Neural cell (in vitro differentiated cells): ENCODE measurements at regions not wholly inside any gene's neighbourhood (a gene's known extent, or its start where the extent isn't known, plus 50 kb on each side); places are given as distances from the start of the nearest gene placed in this dataset.

Source experiments
- H2AFZ ChIP-seq: fragments of 200-600, 300-800 bp; sonication (generic), shearing (Covaris generic); 2 replicates; pipeline ENCODE4 v1.6.0; 2014; ENCODE audit warnings: low read depth, mild to moderate bottlenecking, antibody characterized with exemption, low read length, moderate library complexity
- H3F3A ChIP-seq: fragments of 200-600 bp; shearing (Covaris generic); 2 replicates; pipeline ENCODE4 v1.6.1; 2016; ENCODE audit warnings: mild to moderate bottlenecking, moderate library complexity, mixed read lengths, antibody characterized with exemption, low read length; ENCODE audit not compliant: insufficient read depth, poor library complexity, severe bottlenecking
- H3K27ac ChIP-seq: fragments of 200-600, 300-800 bp; sonication (generic), shearing (Covaris generic); 2 replicates; pipeline ENCODE4 v1.5.1; 2014; ENCODE audit warnings: mild to moderate bottlenecking, low read length, moderate library complexity
- H3K27me3 ChIP-seq: fragments of 300-800, 200-600 bp; sonication (generic), shearing (Covaris generic); 2 replicates; pipeline ENCODE4 v1.6.0; 2014; ENCODE audit warnings: mild to moderate bottlenecking, low read depth, low read length, moderate library complexity; ENCODE audit not compliant: insufficient read depth
- H3K36me3 ChIP-seq: fragments of 300-800, 200-600 bp; sonication (generic), shearing (Covaris generic); 2 replicates; pipeline ENCODE4 v1.5.1; 2014; ENCODE audit warnings: mild to moderate bottlenecking, antibody characterized with exemption, low read length, moderate library complexity; ENCODE audit not compliant: insufficient read depth
- H3K4me2 ChIP-seq: fragments of 300-800, 200-600 bp; sonication (generic), shearing (Covaris generic); 2 replicates; pipeline ENCODE4 v1.6.0; 2014; ENCODE audit warnings: mild to moderate bottlenecking, low read length
- H3K4me3 ChIP-seq: fragments of 300-800, 200-600 bp; sonication (generic), shearing (Covaris generic); 2 replicates; pipeline ENCODE4 v1.5.1; 2014; ENCODE audit warnings: mild to moderate bottlenecking, low read length, moderate library complexity
- H3K79me2 ChIP-seq: fragments of 200-600 bp; shearing (Covaris generic); replicated peaks from 2 replicates; pipeline ENCODE4 v1.6.0; 2014; ENCODE audit warnings: mild to moderate bottlenecking, low read length, moderate library complexity; ENCODE audit not compliant: insufficient read depth
- H3K9ac ChIP-seq: fragments of 300-800, 200-600 bp; sonication (generic), shearing (Covaris generic); 2 replicates; pipeline ENCODE4 v1.6.1; 2016; ENCODE audit warnings: mild to moderate bottlenecking, low read length, mixed read lengths
- H3K9me2 ChIP-seq: fragments of 200-600 bp; shearing (Covaris generic); 2 replicates; pipeline ENCODE4 v1.6.1; 2016; ENCODE audit warnings: mild to moderate bottlenecking, low read length, mixed read lengths; ENCODE audit not compliant: insufficient read depth
- H3K9me3 ChIP-seq: fragments of 200-600, 300-800 bp; sonication (generic), shearing (Covaris generic); 2 replicates; pipeline ENCODE4 v1.6.1; 2016; ENCODE audit warnings: mild to moderate bottlenecking, mixed run types, low read length, moderate library complexity, mixed read lengths
- H4K20me1 ChIP-seq: fragments of 200-600 bp; shearing (Covaris generic); 2 replicates; pipeline ENCODE4 v1.6.1; 2016; ENCODE audit warnings: mild to moderate bottlenecking, mixed run types; ENCODE audit not compliant: insufficient read depth
- CTCF ChIP-seq: fragments of 450-650 bp; IDR thresholded peaks from 2 replicates; pipeline ENCODE4 v1.5.1; 2014; ENCODE audit warnings: antibody characterized with exemption, mild to moderate bottlenecking, moderate library complexity; ENCODE audit not compliant: poor library complexity, severe bottlenecking
- EP300 ChIP-seq: fragments of 450-650 bp; conservative IDR thresholded peaks from 2 replicates; pipeline ENCODE4 v1.6.1; 2014; ENCODE audit warnings: antibody characterized with exemption, mild to moderate bottlenecking, moderate library complexity; ENCODE audit not compliant: poor library complexity, severe bottlenecking
- EZH2 ChIP-seq: fragments of 200-600, 300-800 bp; shearing (Covaris generic), sonication (generic); IDR thresholded peaks from 2 replicates; pipeline ENCODE4 v1.6.1; 2014; ENCODE audit warnings: antibody characterized with exemption, low read length, borderline replicate concordance, mild to moderate bottlenecking; ENCODE audit not compliant: insufficient read depth, poor library complexity, severe bottlenecking
- MXI1 ChIP-seq: fragments of 450-650 bp; conservative IDR thresholded peaks from 2 replicates; pipeline ENCODE4 v1.6.1; 2014; ENCODE audit warnings: antibody characterized with exemption, mild to moderate bottlenecking; ENCODE audit not compliant: poor library complexity, severe bottlenecking
- POLR2AphosphoS5 ChIP-seq: IDR thresholded peaks from 2 replicates; pipeline ENCODE4 v1.6.1; 2012
- RAD21 ChIP-seq: fragments of 450-650 bp; conservative IDR thresholded peaks from 2 replicates; pipeline ENCODE4 v1.6.1; 2014; ENCODE audit warnings: antibody characterized with exemption, mild to moderate bottlenecking, moderate library complexity
- REST ChIP-seq: IDR thresholded peaks from 2 replicates; pipeline ENCODE4 v1.6.1; 2012; ENCODE audit warnings: borderline replicate concordance
- SMC3 ChIP-seq: fragments of 450-650 bp; conservative IDR thresholded peaks from 2 replicates; pipeline ENCODE4 v1.6.1; 2014; ENCODE audit warnings: antibody characterized with exemption, mild to moderate bottlenecking, moderate library complexity; ENCODE audit not compliant: poor library complexity
- TAF1 ChIP-seq: IDR thresholded peaks from 2 replicates; pipeline ENCODE4 v1.6.1; 2012; ENCODE audit warnings: low read depth

- Histone ChIP-seq H3K27ac (no peak overlapping the region), H3F3A (no peaks in the 10 kb centered on the region), H2AFZ (no peak overlapping the region), H3K27me3 (no peaks in the 10 kb centered on the region), H3K36me3 (no peaks in the 10 kb centered on the region), H3K79me2 (no peaks in the 10 kb centered on the region), H3K4me2 (no peak overlapping the region), H3K9me3 (no peaks in the 10 kb centered on the region), H3K9ac (no peak overlapping the region), H3K4me3 (no peak overlapping the region), H4K20me1 (no peaks in the 10 kb centered on the region), H3K9me2 (no peaks in the 10 kb centered on the region)
- no peak for TF ChIP-seq RAD21
These were observed 200.9 kb downstream of the FOXD2 start for GRCh38 chr1:47638713-47639112.

GRCh38 chr1:47643306-47644211, 205.7 kb downstream of the FOXD2 start:
- no peaks in the 10 kb centered on the region for H3K9me3 ChIP-seq
- TF ChIP-seq TAF1 = no peak
- TF ChIP-seq EP300 = no peak
- TF ChIP-seq MXI1 = no peak
- no peak for TF ChIP-seq CTCF
- no peak for TF ChIP-seq SMC3
- TF ChIP-seq POLR2AphosphoS5 = no peak
- no peak for TF ChIP-seq EZH2
- no peak for TF ChIP-seq REST
- TF ChIP-seq RAD21 = no peak
- H3K9ac ChIP-seq = no peak overlapping the region
- no peak overlapping the region for H3K4me2 ChIP-seq
- H2AFZ ChIP-seq = no peak overlapping the region
- H3F3A ChIP-seq = no peaks in the 10 kb centered on the region
- no peak overlapping the region for H3K4me3 ChIP-seq
- no peaks in the 10 kb centered on the region for H3K79me2 ChIP-seq
- no peaks in the 10 kb centered on the region for H3K9me2 ChIP-seq
- H3K36me3 ChIP-seq = no peaks in the 10 kb centered on the region
- no peaks in the 10 kb centered on the region for H4K20me1 ChIP-seq
- H3K27ac ChIP-seq = no peak overlapping the region
- H3K27me3 ChIP-seq = no peaks in the 10 kb centered on the region
